HG02798 (cell line): ENCODE measurements at regions not wholly inside any gene's neighbourhood (a gene's known extent, or its start where the extent isn't known, plus 50 kb on each side); places are given as distances from the start of the nearest gene placed in this dataset.
"Not testable (repeated sequence)": the region's sequence is repeated elsewhere in the genome, so short reads cannot be mapped to it uniquely, and the experiment has no call there.

ENCODE experiments used
- ATAC-seq: cut with Tn5 transposase; IDR thresholded peaks from one replicate; pipeline ENCODE4 v1.9.1; 2021; ENCODE audit warnings: mild to moderate bottlenecking; ENCODE audit not compliant: unreplicated experiment, poor library complexity

GRCh38 chr16:88184566-88185355 lies 198.0 kb upstream of the ZNF469 start:
- not testable (repeated sequence) for ATAC-seq

- ATAC-seq, result not testable (repeated sequence)
Measured at GRCh38 chr16:88185406-88185805, 197.4 kb upstream of the ZNF469 start.

- ATAC-seq, result not testable (repeated sequence)
Measured at GRCh38 chr16:88185976-88186888, 196.5 kb upstream of the ZNF469 start.

- not testable (repeated sequence) for ATAC-seq
Measured at GRCh38 chr16:88186889-88187870, 195.6 kb upstream of the ZNF469 start.

- ATAC-seq, result not testable (repeated sequence)
Measured at GRCh38 chr16:88188171-88188895, 194.4 kb upstream of the ZNF469 start.

GRCh38 chr16:88190592-88191095 lies 192.1 kb upstream of the ZNF469 start:
- not testable (repeated sequence) for ATAC-seq

GRCh38 chr16:88191168-88191567 lies 191.6 kb upstream of the ZNF469 start:
- ATAC-seq, result not testable (repeated sequence)

- ATAC-seq, result no peak
Measured at GRCh38 chr16:88192601-88193000, 190.2 kb upstream of the ZNF469 start.

- ATAC-seq, result not testable (repeated sequence)
Measured at GRCh38 chr16:88193706-88194396, 188.9 kb upstream of the ZNF469 start.

GRCh38 chr16:88194397-88195268 lies 188.1 kb upstream of the ZNF469 start:
- ATAC-seq, result no peak

GRCh38 chr16:88195269-88195705 lies 187.5 kb upstream of the ZNF469 start:
- ATAC-seq, result no peak

GRCh38 chr16:88195911-88196465 lies 186.8 kb upstream of the ZNF469 start:
- no peak for ATAC-seq

GRCh38 chr16:88196471-88197400 lies 186.0 kb upstream of the ZNF469 start:
- no peak for ATAC-seq

- no peak for ATAC-seq
Measured at GRCh38 chr16:88197481-88198456, 185.0 kb upstream of the ZNF469 start.
